WERI-Rb-1 (cell line): ENCODE measurements at regions not wholly inside any gene's neighbourhood (a gene's known extent, or its start where the extent isn't known, plus 50 kb on each side); places are given as distances from the start of the nearest gene placed in this dataset.

ENCODE experiments used
- DNase-seq: peaks from one replicate; pipeline ENCODE4 v3.0.0-alpha.2; 2020
- H3K27ac ChIP-seq: fragments of 250-450 bp; sonication (Bioruptor Pico); 2 replicates; pipeline ENCODE4 v1.5.1; 2020; ENCODE audit warnings: mild to moderate bottlenecking, moderate library complexity
- H3K27me3 ChIP-seq: fragments of 250-450 bp; sonication (Bioruptor Pico); 2 replicates; pipeline ENCODE4 v1.5.1; 2021; ENCODE audit warnings: mild to moderate bottlenecking, low read depth, moderate library complexity; ENCODE audit not compliant: insufficient read depth, severe bottlenecking
- H3K36me3 ChIP-seq: fragments of 250-450 bp; sonication (Bioruptor Pico); 2 replicates; pipeline ENCODE4 v1.5.1; 2020; ENCODE audit warnings: mild to moderate bottlenecking, moderate library complexity
- H3K4me3 ChIP-seq: 2 replicates; pipeline ENCODE4 v1.5.1; 2011; ENCODE audit warnings: low read depth, mild to moderate bottlenecking, control low read depth, low read length
- H3K9me3 ChIP-seq: fragments of 250-450 bp; sonication (Bioruptor Pico); 2 replicates; pipeline ENCODE4 v1.5.1; 2021; ENCODE audit warnings: mild to moderate bottlenecking, moderate library complexity; ENCODE audit not compliant: severe bottlenecking
- CTCF ChIP-seq: IDR thresholded peaks from 2 replicates; pipeline ENCODE4 v1.5.1; 2011; ENCODE audit warnings: low read depth, mild to moderate bottlenecking, control low read depth, inconsistent platforms, low read length

GRCh38 chr5:143761663-143762062 lies 50.3 kb upstream of the HMHB1 start:
- no peak overlapping the region for H3K4me3 ChIP-seq
- no peaks in the 10 kb centered on the region for H3K27me3 ChIP-seq
- no peaks in the 10 kb centered on the region for H3K36me3 ChIP-seq
- TF ChIP-seq CTCF, result no peak
- H3K27ac ChIP-seq, result no peak overlapping the region
- DNase-seq, result no peak
- H3K9me3 ChIP-seq, result no peaks in the 10 kb centered on the region

- Histone ChIP-seq H3K27me3 (no peaks in the 10 kb centered on the region), H3K9me3 (no peaks in the 10 kb centered on the region)
- TF ChIP-seq CTCF, result no peak
These were observed 51.2 kb upstream of the HMHB1 start for GRCh38 chr5:143760755-143761154.

GRCh38 chr5:143760131-143760505 lies 51.8 kb upstream of the HMHB1 start:
- no peak for DNase-seq
- Histone ChIP-seq H3K9me3 (no peaks in the 10 kb centered on the region), H3K4me3 (no peak overlapping the region), H3K27ac (no peak overlapping the region), H3K27me3 (no peaks in the 10 kb centered on the region), H3K36me3 (no peaks in the 10 kb centered on the region)
- TF ChIP-seq CTCF, result no peak

More at GRCh38 chr5:143760755-143761154, 51.2 kb upstream of the HMHB1 start:
- H3K4me3 ChIP-seq, result no peak overlapping the region
- no peak for DNase-seq
- no peak overlapping the region for H3K27ac ChIP-seq
- H3K36me3 ChIP-seq, result no peaks in the 10 kb centered on the region

GRCh38 chr5:143759396-143760130 lies 52.4 kb upstream of the HMHB1 start:
- Histone ChIP-seq H3K36me3 (no peaks in the 10 kb centered on the region), H3K4me3 (no peak overlapping the region), H3K9me3 (no peaks in the 10 kb centered on the region), H3K27me3 (no peaks in the 10 kb centered on the region), H3K27ac (no peak overlapping the region)
- no peak for DNase-seq
- TF ChIP-seq CTCF, result no peak

- H3K9me3 ChIP-seq, result no peaks in the 10 kb centered on the region
- H3K4me3 ChIP-seq, result no peak overlapping the region
- no peaks in the 10 kb centered on the region for H3K36me3 ChIP-seq
- H3K27ac ChIP-seq, result no peak overlapping the region
- DNase-seq, result no peak
- no peak for TF ChIP-seq CTCF
- H3K27me3 ChIP-seq, result no peaks in the 10 kb centered on the region
These were observed 53.2 kb upstream of the HMHB1 start for GRCh38 chr5:143758750-143759149.

GRCh38 chr5:143758015-143758414 lies 53.9 kb upstream of the HMHB1 start:
- H3K27ac ChIP-seq, result no peak overlapping the region
- no peak overlapping the region for H3K4me3 ChIP-seq
- DNase-seq, result no peak
- no peaks in the 10 kb centered on the region for H3K9me3 ChIP-seq
- H3K36me3 ChIP-seq, result no peaks in the 10 kb centered on the region
- no peak for TF ChIP-seq CTCF
- no peaks in the 10 kb centered on the region for H3K27me3 ChIP-seq
